CD4-positive, alpha-beta T cell (primary cell): ENCODE measurements at regions not wholly inside any gene's neighbourhood (a gene's known extent, or its start where the extent isn't known, plus 50 kb on each side); places are given as distances from the start of the nearest gene placed in this dataset.
"Not testable (repeated sequence)": the region's sequence is repeated elsewhere in the genome, so short reads cannot be mapped to it uniquely, and the experiment has no call there.

ENCODE experiments used
- ATAC-seq: fragments of 200-7000 bp; cut with Tn5 transposase; one replicate; pipeline ENCODE4 v1.10.0; 2022; ENCODE audit warnings: mild to moderate bottlenecking; ENCODE audit not compliant: poor library complexity
- CTCF ChIA-PET: fragments of 350-600 bp; sonication (Branson Sonifier 250); formaldehyde crosslinking; loops from one replicate; lab custom pipeline; 2021; ENCODE audit warnings: antibody characterized with exemption, inconsistent platforms; lab: Charles Lee
- POLR2A ChIA-PET: fragments of 350-600 bp; sonication (Branson Sonifier 250); formaldehyde crosslinking; loops from one replicate; lab custom pipeline; 2021; ENCODE audit warnings: antibody characterized with exemption, inconsistent platforms; lab: Charles Lee
- DNase-seq, 14 experiments: peaks; one replicate each; pipeline ENCODE4 v3.0.0-alpha.2; 2013 to 2020; ENCODE audit warnings: mixed read lengths in 2 of 14
- H3K27ac ChIP-seq, 2 donors: one replicate each; pipeline versions ENCODE4 v1.5.1 to v1.7.0; 2013; ENCODE audit warnings: low read length in 2 of 2, low read depth in 1 of 2, mild to moderate bottlenecking in 1 of 2
- H3K27me3 ChIP-seq, 2 experiments: 1 replicate in 1 of 2; 2 replicates in 1 of 2; pipeline versions ENCODE4 v1.6.1 to v1.7.0; 2013; ENCODE audit warnings: low read length in 2 of 2, control low read depth in 1 of 2, mild to moderate bottlenecking in 1 of 2, moderate library complexity in 1 of 2; ENCODE audit not compliant: insufficient read depth in 2 of 2, control insufficient read depth in 1 of 2
- H3K36me3 ChIP-seq: one replicate; pipeline ENCODE4 v1.6.1; 2013; ENCODE audit warnings: low read length, control low read depth; ENCODE audit not compliant: insufficient read depth
- H3K4me1 ChIP-seq: one replicate; pipeline ENCODE4 v1.6.1; 2013; ENCODE audit warnings: low read length, control low read depth; ENCODE audit not compliant: insufficient read depth
- H3K4me3 ChIP-seq: one replicate; pipeline ENCODE4 v1.5.1; 2013; ENCODE audit warnings: mild to moderate bottlenecking, low read length, moderate library complexity
- H3K9me3 ChIP-seq, 2 experiments: 1 replicate in 1 of 2; 2 replicates in 1 of 2; pipeline versions ENCODE4 v1.6.1 to v1.7.0; 2013; ENCODE audit warnings: low read length in 2 of 2, mild to moderate bottlenecking in 2 of 2, control low read depth in 1 of 2, moderate library complexity in 1 of 2; ENCODE audit not compliant: control insufficient read depth in 1 of 2, insufficient read depth in 1 of 2
- H3K27ac Mint-ChIP-seq: one replicate; pipeline ENCODE4 v1.8.0; 2020; ENCODE audit warnings: mixed read lengths
- H3K27me3 Mint-ChIP-seq: one replicate; pipeline ENCODE4 v1.8.0; 2021; ENCODE audit warnings: mixed read lengths
- H3K36me3 Mint-ChIP-seq: one replicate; pipeline ENCODE4 v1.8.0; 2021; ENCODE audit warnings: low read depth, mixed read lengths
- H3K4me1 Mint-ChIP-seq: one replicate; pipeline ENCODE4 v1.8.0; 2021; ENCODE audit warnings: low read depth, mixed read lengths
- H3K4me3 Mint-ChIP-seq: one replicate; pipeline ENCODE4 v1.8.0; 2020; ENCODE audit warnings: mild to moderate bottlenecking, mixed read lengths
- H3K9me3 Mint-ChIP-seq: one replicate; pipeline ENCODE4 v1.8.0; 2020; ENCODE audit warnings: mixed read lengths
- intact Hi-C, 2 experiments: fragments of 100-400 bp; cut with DNase I in 1 of 2; cut with micrococcal nuclease in 1 of 2; formaldehyde crosslinking; loops; one replicate each; pipeline versions ENCODE4 v1.15.1 to v1.9.0; 2023 to 2025; cut with DNase I, micrococcal nuclease

DNA sequence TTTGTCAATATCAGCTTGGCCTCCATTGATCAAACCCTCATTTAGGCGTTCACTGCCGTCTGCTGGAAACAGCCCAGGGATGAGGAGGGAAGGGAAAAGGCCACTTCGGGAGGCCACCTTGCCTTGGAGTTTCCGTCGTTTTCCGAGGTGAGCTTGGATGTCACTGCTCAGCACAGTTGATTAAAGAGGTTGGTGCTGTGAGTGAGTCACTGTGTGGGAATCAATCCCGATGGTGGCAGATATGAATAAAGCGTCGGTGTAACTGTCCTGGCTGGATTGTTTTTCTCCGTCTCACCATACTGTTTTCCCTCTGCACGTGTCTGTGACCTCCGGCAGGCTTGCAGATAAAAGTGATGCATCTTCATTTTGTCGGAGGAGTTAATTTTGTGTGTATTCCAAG lies 148.1 kb downstream of the NPIPA7 start:
- H3K27me3 Mint-ChIP-seq, H3K9me3 ChIP-seq, ATAC-seq, intact Hi-C loops, H3K4me3 ChIP-seq, H3K4me3 Mint-ChIP-seq, H3K9me3 Mint-ChIP-seq, H3K36me3 ChIP-seq, H3K27ac ChIP-seq, H3K4me1 Mint-ChIP-seq, DNase-seq, H3K27ac Mint-ChIP-seq, CTCF ChIA-PET, POLR2A ChIA-PET, H3K27me3 ChIP-seq, H3K4me1 ChIP-seq, H3K36me3 Mint-ChIP-seq: not testable (repeated sequence)

GRCh38 chr16:16530744-16531143 lies 151.8 kb downstream of the NPIPA7 start:
- ATAC-seq, result not testable (repeated sequence)

GRCh38 chr16:16535565-16535964 lies 156.6 kb downstream of the NPIPA7 start:
- H3K27ac Mint-ChIP-seq, H3K36me3 ChIP-seq, H3K4me3 ChIP-seq, POLR2A ChIA-PET, H3K27ac ChIP-seq, H3K9me3 ChIP-seq, intact Hi-C loops, CTCF ChIA-PET, H3K4me1 Mint-ChIP-seq, H3K4me3 Mint-ChIP-seq, H3K9me3 Mint-ChIP-seq, H3K27me3 Mint-ChIP-seq, DNase-seq, ATAC-seq, H3K4me1 ChIP-seq, H3K36me3 Mint-ChIP-seq, H3K27me3 ChIP-seq: not testable (repeated sequence)

More at GRCh38 chr16:16530744-16531143, 151.8 kb downstream of the NPIPA7 start:
- DNase-seq, H3K9me3 Mint-ChIP-seq, H3K27me3 ChIP-seq, H3K4me3 ChIP-seq, H3K27ac Mint-ChIP-seq, POLR2A ChIA-PET, H3K27ac ChIP-seq, H3K4me3 Mint-ChIP-seq, H3K4me1 Mint-ChIP-seq, H3K36me3 Mint-ChIP-seq, H3K9me3 ChIP-seq, H3K4me1 ChIP-seq, CTCF ChIA-PET, H3K27me3 Mint-ChIP-seq, intact Hi-C loops, H3K36me3 ChIP-seq: not testable (repeated sequence)

GRCh38 chr16:16536151-16536550 lies 157.2 kb downstream of the NPIPA7 start:
- ATAC-seq, H3K4me1 ChIP-seq, H3K9me3 ChIP-seq, H3K27ac Mint-ChIP-seq, H3K9me3 Mint-ChIP-seq, CTCF ChIA-PET, H3K4me3 ChIP-seq, H3K27ac ChIP-seq, H3K36me3 ChIP-seq, POLR2A ChIA-PET, H3K36me3 Mint-ChIP-seq, H3K4me1 Mint-ChIP-seq, DNase-seq, intact Hi-C loops, H3K4me3 Mint-ChIP-seq, H3K27me3 ChIP-seq, H3K27me3 Mint-ChIP-seq: not testable (repeated sequence)

DNA sequence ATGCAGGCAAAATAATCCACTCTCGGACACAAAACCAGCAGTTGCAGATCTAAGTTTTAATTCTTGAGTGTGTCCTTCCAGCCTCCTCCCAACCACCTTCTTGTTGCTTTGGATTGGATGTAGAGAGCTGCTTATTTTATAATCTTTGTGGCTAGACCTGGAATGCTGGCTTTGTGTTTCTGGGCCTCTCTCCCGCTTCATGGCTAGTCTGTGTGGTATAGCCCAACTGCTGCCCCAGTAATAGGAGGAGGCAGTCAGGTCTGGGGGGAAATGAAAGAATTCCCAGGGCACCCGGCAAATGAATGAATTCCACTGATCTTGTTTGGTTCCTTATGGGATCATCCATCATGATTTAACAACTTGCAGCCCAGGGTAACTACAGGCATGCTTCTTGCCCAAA lies 170.8 kb downstream of the NPIPA7 start:
- H3K36me3 Mint-ChIP-seq, H3K27me3 ChIP-seq, H3K27ac ChIP-seq, POLR2A ChIA-PET, H3K9me3 ChIP-seq, ATAC-seq, H3K9me3 Mint-ChIP-seq, H3K27ac Mint-ChIP-seq, intact Hi-C loops, H3K4me3 Mint-ChIP-seq, H3K4me1 Mint-ChIP-seq, H3K36me3 ChIP-seq, DNase-seq, H3K4me3 ChIP-seq, CTCF ChIA-PET, H3K4me1 ChIP-seq, H3K27me3 Mint-ChIP-seq: not testable (repeated sequence)

GRCh38 chr16:16550824-16551223 lies 171.9 kb downstream of the NPIPA7 start:
- H3K27ac ChIP-seq, H3K36me3 ChIP-seq, POLR2A ChIA-PET, H3K27me3 ChIP-seq, CTCF ChIA-PET, intact Hi-C loops, H3K4me1 Mint-ChIP-seq, H3K27ac Mint-ChIP-seq, H3K9me3 Mint-ChIP-seq, H3K4me1 ChIP-seq, H3K27me3 Mint-ChIP-seq, H3K36me3 Mint-ChIP-seq, H3K4me3 ChIP-seq, H3K4me3 Mint-ChIP-seq, H3K9me3 ChIP-seq, ATAC-seq, DNase-seq: not testable (repeated sequence)

GRCh38 chr16:16552819-16553340 lies 173.9 kb downstream of the NPIPA7 start:
- intact Hi-C loops, H3K36me3 ChIP-seq, H3K27me3 ChIP-seq, H3K4me3 ChIP-seq, H3K9me3 ChIP-seq, H3K4me1 ChIP-seq, H3K27me3 Mint-ChIP-seq, H3K36me3 Mint-ChIP-seq, H3K9me3 Mint-ChIP-seq, POLR2A ChIA-PET, DNase-seq, H3K4me3 Mint-ChIP-seq, H3K27ac Mint-ChIP-seq, CTCF ChIA-PET, H3K4me1 Mint-ChIP-seq, H3K27ac ChIP-seq, ATAC-seq: not testable (repeated sequence)
